Breast epithelium (tissue), 3 donors: ENCODE measurements at regions not wholly inside any gene's neighbourhood (a gene's known extent, or its start where the extent isn't known, plus 50 kb on each side); places are given as distances from the start of the nearest gene placed in this dataset.

ENCODE experiments used
- CTCF ChIP-seq, 3 donors: fragments of 450-650 bp; IDR thresholded peaks; one replicate each; pipeline ENCODE4 v1.5.1; 2016 to 2017; ENCODE audit warnings: antibody characterized with exemption in 3 of 3, mild to moderate bottlenecking in 3 of 3, moderate library complexity in 3 of 3
- POLR2AphosphoS5 ChIP-seq, 3 donors: sonication (generic); formaldehyde crosslinking; IDR thresholded peaks; one replicate each; pipeline ENCODE4 v1.6.1; 2017; ENCODE audit warnings: antibody characterized with exemption in 3 of 3

- no peak for TF ChIP-seq CTCF (IDR thresholded peaks at IDR 0.05)
- TF ChIP-seq POLR2AphosphoS5 (IDR thresholded peaks at IDR 0.05), result no peak
Measured at GRCh38 chr15:36291501-36291900, 287.9 kb upstream of the CDIN1 start.
